ENCODE measurements at regions not wholly inside any gene's neighbourhood (a gene's known extent, or its start where the extent isn't known, plus 50 kb on each side); places are given as distances from the start of the nearest gene placed in this dataset.

- DNase-seq (ENCODE audit: low spot score): no peak
Observed at GRCh38 chr6:145383428-145383827, 351.9 kb downstream of the EPM2A start.

- DNase-seq (ENCODE audit: low spot score): no peak
Observed at GRCh38 chr6:145384503-145384902, 350.8 kb downstream of the EPM2A start.

- DNase-seq (ENCODE audit: low spot score): no peak
Observed at GRCh38 chr6:145396499-145396898, 338.8 kb downstream of the EPM2A start.

- no peak for DNase-seq (ENCODE audit: low spot score)
Observed at GRCh38 chr6:145400508-145400907, 334.8 kb downstream of the EPM2A start.

- no peak for DNase-seq (ENCODE audit: low spot score)
Observed at GRCh38 chr6:145405006-145405551, 330.2 kb downstream of the EPM2A start.

GRCh38 chr6:145406783-145407182 lies 328.5 kb downstream of the EPM2A start:
- no peak for DNase-seq (ENCODE audit: low spot score)

GRCh38 chr6:145415616-145416015 lies 319.7 kb downstream of the EPM2A start:
- no peak for DNase-seq (ENCODE audit: low spot score)

GRCh38 chr6:145420599-145420998 lies 314.7 kb downstream of the EPM2A start:
- no peak for DNase-seq (ENCODE audit: low spot score)

- DNase-seq (ENCODE audit: low spot score): no peak
Observed at GRCh38 chr6:145423936-145424335, 311.4 kb downstream of the EPM2A start.

GRCh38 chr6:145427232-145427631 lies 308.1 kb downstream of the EPM2A start:
- DNase-seq (ENCODE audit: low spot score): no peak

GRCh38 chr6:145428706-145429105 lies 306.6 kb downstream of the EPM2A start:
- peak; percentile 25 for DNase-seq (ENCODE audit: low spot score)

GRCh38 chr6:145442110-145442509 lies 293.2 kb downstream of the EPM2A start:
- no peak for DNase-seq (ENCODE audit: low spot score)

GRCh38 chr6:145445674-145446073 lies 289.6 kb downstream of the EPM2A start:
- DNase-seq (ENCODE audit: low spot score): no peak

- no peak for DNase-seq (ENCODE audit: low spot score)
Observed at GRCh38 chr6:145451029-145451428, 284.3 kb downstream of the EPM2A start.

GRCh38 chr6:145453376-145453775 lies 281.9 kb downstream of the EPM2A start:
- DNase-seq (ENCODE audit: low spot score): no peak

GRCh38 chr6:145454006-145454405 lies 281.3 kb downstream of the EPM2A start:
- DNase-seq (ENCODE audit: low spot score): no peak

GRCh38 chr6:145457556-145457955 lies 277.8 kb downstream of the EPM2A start:
- no peak for DNase-seq (ENCODE audit: low spot score)

- DNase-seq (ENCODE audit: low spot score): no peak
Observed at GRCh38 chr6:145468534-145468933, 266.8 kb downstream of the EPM2A start.

GRCh38 chr6:145469021-145469420 lies 266.3 kb downstream of the EPM2A start:
- DNase-seq (ENCODE audit: low spot score): no peak

GRCh38 chr6:145475794-145476396 lies 259.4 kb downstream of the EPM2A start:
- DNase-seq (ENCODE audit: low spot score): no peak

GRCh38 chr6:145480024-145480423 lies 255.3 kb downstream of the EPM2A start:
- DNase-seq (ENCODE audit: low spot score): no peak

GRCh38 chr6:145483191-145483996 lies 251.9 kb downstream of the EPM2A start:
- DNase-seq (ENCODE audit: low spot score): no peak

GRCh38 chr6:145485288-145485687 lies 250.0 kb downstream of the EPM2A start:
- no peak for DNase-seq (ENCODE audit: low spot score)
